GM23338 (cell line): ENCODE measurements at regions not wholly inside any gene's neighbourhood (a gene's known extent, or its start where the extent isn't known, plus 50 kb on each side); places are given as distances from the start of the nearest gene placed in this dataset.

Experiments used
- ATAC-seq: fragments of 200-7000 bp; cut with Tn5 transposase; 3 replicates; pipeline ENCODE4 v1.9.1; 2020
- DNase-seq: peaks from one replicate; pipeline ENCODE4 v3.0.0-alpha.2; 2015; ENCODE audit warnings: low spot score
- H2AFZ ChIP-seq: fragments of 200-600 bp; sonication (generic); 2 replicates; pipeline ENCODE4 v1.8.0; 2016; ENCODE audit warnings: antibody characterized with exemption, mild to moderate bottlenecking, moderate library complexity
- H3F3A ChIP-seq: fragments of 200-600 bp; sonication (generic); replicated peaks from 2 replicates; pipeline ENCODE4 v1.8.0; 2017; ENCODE audit warnings: antibody characterized with exemption, mixed run types, low read depth
- H3K27ac ChIP-seq: fragments of 200-600 bp; sonication (generic); 2 replicates; pipeline ENCODE4 v1.6.1; 2016; ENCODE audit warnings: low read depth
- H3K27me3 ChIP-seq: fragments of 200-600 bp; sonication (generic); 2 replicates; pipeline ENCODE4 v1.8.0; 2016; ENCODE audit warnings: mild to moderate bottlenecking, mixed run types, moderate library complexity; ENCODE audit not compliant: insufficient read depth
- H3K36me3 ChIP-seq: fragments of 200-600 bp; sonication (generic); 2 replicates; pipeline ENCODE4 v1.8.0; 2016; ENCODE audit warnings: mild to moderate bottlenecking; ENCODE audit not compliant: insufficient read depth
- H3K4me1 ChIP-seq: fragments of 200-600 bp; sonication (generic); 2 replicates; pipeline ENCODE4 v1.8.0; 2016; ENCODE audit warnings: mild to moderate bottlenecking, moderate library complexity; ENCODE audit not compliant: insufficient read depth
- H3K4me2 ChIP-seq: fragments of 200-600 bp; sonication (generic); 2 replicates; pipeline ENCODE4 v1.7.1; 2017; ENCODE audit warnings: mixed run types
- H3K4me3 ChIP-seq: fragments of 200-600 bp; sonication (generic); 2 replicates; pipeline ENCODE4 v1.6.1; 2016; ENCODE audit warnings: mixed run types
- H3K79me2 ChIP-seq: fragments of 200-600 bp; sonication (generic); replicated peaks from 2 replicates; pipeline ENCODE4 v1.8.0; 2017; ENCODE audit warnings: mild to moderate bottlenecking; ENCODE audit not compliant: insufficient read depth
- H3K9me2 ChIP-seq: fragments of 200-600 bp; sonication (generic); 2 replicates; pipeline ENCODE4 v1.8.0; 2017; ENCODE audit not compliant: insufficient read depth
- H4K20me1 ChIP-seq: fragments of 200-600 bp; sonication (generic); replicated peaks from 2 replicates; pipeline ENCODE4 v1.8.0; 2017; ENCODE audit warnings: mild to moderate bottlenecking; ENCODE audit not compliant: insufficient read depth
- H3K27ac Mint-ChIP-seq: 2 replicates; pipeline ENCODE4 v1.8.0; 2020; ENCODE audit warnings: inconsistent platforms, mild to moderate bottlenecking, moderate library complexity, mixed read lengths
- H3K27me3 Mint-ChIP-seq: 3 replicates; pipeline ENCODE4 v1.8.0; 2022; ENCODE audit warnings: low read depth, mild to moderate bottlenecking, moderate library complexity, mixed read lengths, inconsistent platforms; ENCODE audit not compliant: insufficient read depth, poor library complexity
- H3K36me3 Mint-ChIP-seq: 3 replicates; pipeline ENCODE4 v1.8.0; 2021; ENCODE audit warnings: low read depth, mild to moderate bottlenecking, inconsistent platforms, moderate library complexity, mixed read lengths
- H3K4me1 Mint-ChIP-seq: 3 replicates; pipeline ENCODE4 v1.8.0; 2020; ENCODE audit warnings: mild to moderate bottlenecking, inconsistent platforms, mixed read lengths
- H3K4me3 Mint-ChIP-seq: 3 replicates; pipeline ENCODE4 v1.8.0; 2021; ENCODE audit warnings: moderate library complexity, mild to moderate bottlenecking, inconsistent platforms, mixed read lengths
- H3K9me3 Mint-ChIP-seq: 3 replicates; pipeline ENCODE4 v1.8.0; 2020; ENCODE audit warnings: moderate library complexity, mild to moderate bottlenecking, inconsistent platforms, mixed read lengths
- CREB1 ChIP-seq: fragments of 250-450 bp; sonication (Bioruptor Pico); IDR thresholded peaks from 2 replicates; pipeline ENCODE4 v1.5.0; 2020; ENCODE audit warnings: low read depth, mild to moderate bottlenecking, moderate library complexity
- CTCF ChIP-seq, 2 experiments: fragments of 200-600 bp in 1 of 2; sonication (generic) in 1 of 2; conservative IDR thresholded peaks; 2 replicates each; pipeline versions ENCODE4 v1.5.1 to v1.6.1; 2016 to 2017; ENCODE audit warnings: antibody characterized with exemption in 2 of 2, low read depth in 2 of 2, mild to moderate bottlenecking in 2 of 2, moderate library complexity in 1 of 2
- EZH2 ChIP-seq: fragments of 200-600 bp; sonication (generic); IDR thresholded peaks from one replicate; pipeline ENCODE4 v1.8.0; 2017; ENCODE audit warnings: antibody characterized with exemption, mild to moderate bottlenecking, low read depth; ENCODE audit not compliant: unreplicated experiment
- EZH2phosphoT487 ChIP-seq: fragments of 200-600 bp; sonication (generic); IDR thresholded peaks from one replicate; pipeline ENCODE4 v1.8.1; 2018; ENCODE audit warnings: antibody characterized with exemption; ENCODE audit not compliant: unreplicated experiment
- JUNB ChIP-seq: IDR thresholded peaks from one replicate; pipeline ENCODE4 v1.6.1; 2016; ENCODE audit warnings: antibody characterized with exemption; ENCODE audit not compliant: unreplicated experiment
- NANOG ChIP-seq: IDR thresholded peaks from 2 replicates; pipeline ENCODE4 v1.6.1; 2016; ENCODE audit warnings: antibody characterized with exemption, borderline replicate concordance
- POLR2AphosphoS5 ChIP-seq: IDR thresholded peaks from 2 replicates; pipeline ENCODE4 v1.6.1; 2016; ENCODE audit warnings: antibody characterized with exemption, low read depth
- ZNF114 ChIP-seq: fragments of 250-450 bp; sonication (Bioruptor Pico); IDR thresholded peaks from 2 replicates; pipeline ENCODE4 v1.5.0; 2020; ENCODE audit warnings: mild to moderate bottlenecking, moderate library complexity
- TF ChIP-seq, protein P1 (sequence below): fragments of 250-450 bp; sonication (Bioruptor Pico); IDR thresholded peaks from 2 replicates; pipeline ENCODE4 v1.5.0; 2020; ENCODE audit warnings: mild to moderate bottlenecking, moderate library complexity
- TF ChIP-seq, protein P2 (sequence below): IDR thresholded peaks from 2 replicates; pipeline ENCODE4 v1.6.1; 2016; ENCODE audit warnings: antibody characterized with exemption

GRCh38 chrX:67351411-67351810, 192.4 kb upstream of the AR start (continued):
- TF ChIP-seq, protein P1, sequence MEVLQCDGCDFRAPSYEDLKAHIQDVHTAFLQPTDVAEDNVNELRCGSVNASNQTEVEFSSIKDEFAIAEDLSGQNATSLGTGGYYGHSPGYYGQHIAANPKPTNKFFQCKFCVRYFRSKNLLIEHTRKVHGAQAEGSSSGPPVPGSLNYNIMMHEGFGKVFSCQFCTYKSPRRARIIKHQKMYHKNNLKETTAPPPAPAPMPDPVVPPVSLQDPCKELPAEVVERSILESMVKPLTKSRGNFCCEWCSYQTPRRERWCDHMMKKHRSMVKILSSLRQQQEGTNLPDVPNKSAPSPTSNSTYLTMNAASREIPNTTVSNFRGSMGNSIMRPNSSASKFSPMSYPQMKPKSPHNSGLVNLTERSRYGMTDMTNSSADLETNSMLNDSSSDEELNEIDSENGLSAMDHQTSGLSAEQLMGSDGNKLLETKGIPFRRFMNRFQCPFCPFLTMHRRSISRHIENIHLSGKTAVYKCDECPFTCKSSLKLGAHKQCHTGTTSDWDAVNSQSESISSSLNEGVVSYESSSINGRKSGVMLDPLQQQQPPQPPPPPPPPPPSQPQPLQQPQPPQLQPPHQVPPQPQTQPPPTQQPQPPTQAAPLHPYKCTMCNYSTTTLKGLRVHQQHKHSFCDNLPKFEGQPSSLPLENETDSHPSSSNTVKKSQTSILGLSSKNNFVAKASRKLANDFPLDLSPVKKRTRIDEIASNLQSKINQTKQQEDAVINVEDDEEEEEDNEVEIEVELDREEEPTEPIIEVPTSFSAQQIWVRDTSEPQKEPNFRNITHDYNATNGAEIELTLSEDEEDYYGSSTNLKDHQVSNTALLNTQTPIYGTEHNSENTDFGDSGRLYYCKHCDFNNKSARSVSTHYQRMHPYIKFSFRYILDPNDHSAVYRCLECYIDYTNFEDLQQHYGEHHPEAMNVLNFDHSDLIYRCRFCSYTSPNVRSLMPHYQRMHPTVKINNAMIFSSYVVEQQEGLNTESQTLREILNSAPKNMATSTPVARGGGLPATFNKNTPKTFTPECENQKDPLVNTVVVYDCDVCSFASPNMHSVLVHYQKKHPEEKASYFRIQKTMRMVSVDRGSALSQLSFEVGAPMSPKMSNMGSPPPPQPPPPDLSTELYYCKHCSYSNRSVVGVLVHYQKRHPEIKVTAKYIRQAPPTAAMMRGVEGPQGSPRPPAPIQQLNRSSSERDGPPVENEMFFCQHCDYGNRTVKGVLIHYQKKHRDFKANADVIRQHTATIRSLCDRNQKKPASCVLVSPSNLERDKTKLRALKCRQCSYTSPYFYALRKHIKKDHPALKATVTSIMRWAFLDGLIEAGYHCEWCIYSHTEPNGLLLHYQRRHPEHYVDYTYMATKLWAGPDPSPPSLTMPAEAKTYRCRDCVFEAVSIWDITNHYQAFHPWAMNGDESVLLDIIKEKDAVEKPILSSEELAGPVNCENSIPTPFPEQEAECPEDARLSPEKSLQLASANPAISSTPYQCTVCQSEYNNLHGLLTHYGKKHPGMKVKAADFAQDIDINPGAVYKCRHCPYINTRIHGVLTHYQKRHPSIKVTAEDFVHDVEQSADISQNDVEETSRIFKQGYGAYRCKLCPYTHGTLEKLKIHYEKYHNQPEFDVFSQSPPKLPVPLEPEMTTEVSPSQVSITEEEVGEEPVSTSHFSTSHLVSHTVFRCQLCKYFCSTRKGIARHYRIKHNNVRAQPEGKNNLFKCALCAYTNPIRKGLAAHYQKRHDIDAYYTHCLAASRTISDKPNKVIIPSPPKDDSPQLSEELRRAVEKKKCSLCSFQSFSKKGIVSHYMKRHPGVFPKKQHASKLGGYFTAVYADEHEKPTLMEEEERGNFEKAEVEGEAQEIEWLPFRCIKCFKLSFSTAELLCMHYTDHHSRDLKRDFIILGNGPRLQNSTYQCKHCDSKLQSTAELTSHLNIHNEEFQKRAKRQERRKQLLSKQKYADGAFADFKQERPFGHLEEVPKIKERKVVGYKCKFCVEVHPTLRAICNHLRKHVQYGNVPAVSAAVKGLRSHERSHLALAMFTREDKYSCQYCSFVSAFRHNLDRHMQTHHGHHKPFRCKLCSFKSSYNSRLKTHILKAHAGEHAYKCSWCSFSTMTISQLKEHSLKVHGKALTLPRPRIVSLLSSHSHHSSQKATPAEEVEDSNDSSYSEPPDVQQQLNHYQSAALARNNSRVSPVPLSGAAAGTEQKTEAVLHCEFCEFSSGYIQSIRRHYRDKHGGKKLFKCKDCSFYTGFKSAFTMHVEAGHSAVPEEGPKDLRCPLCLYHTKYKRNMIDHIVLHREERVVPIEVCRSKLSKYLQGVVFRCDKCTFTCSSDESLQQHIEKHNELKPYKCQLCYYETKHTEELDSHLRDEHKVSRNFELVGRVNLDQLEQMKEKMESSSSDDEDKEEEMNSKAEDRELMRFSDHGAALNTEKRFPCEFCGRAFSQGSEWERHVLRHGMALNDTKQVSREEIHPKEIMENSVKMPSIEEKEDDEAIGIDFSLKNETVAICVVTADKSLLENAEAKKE, result no peak
- TF ChIP-seq JUNB, result no peak
- TF ChIP-seq, protein P2, sequence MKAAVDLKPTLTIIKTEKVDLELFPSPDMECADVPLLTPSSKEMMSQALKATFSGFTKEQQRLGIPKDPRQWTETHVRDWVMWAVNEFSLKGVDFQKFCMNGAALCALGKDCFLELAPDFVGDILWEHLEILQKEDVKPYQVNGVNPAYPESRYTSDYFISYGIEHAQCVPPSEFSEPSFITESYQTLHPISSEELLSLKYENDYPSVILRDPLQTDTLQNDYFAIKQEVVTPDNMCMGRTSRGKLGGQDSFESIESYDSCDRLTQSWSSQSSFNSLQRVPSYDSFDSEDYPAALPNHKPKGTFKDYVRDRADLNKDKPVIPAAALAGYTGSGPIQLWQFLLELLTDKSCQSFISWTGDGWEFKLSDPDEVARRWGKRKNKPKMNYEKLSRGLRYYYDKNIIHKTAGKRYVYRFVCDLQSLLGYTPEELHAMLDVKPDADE, result no peak

DNA sequence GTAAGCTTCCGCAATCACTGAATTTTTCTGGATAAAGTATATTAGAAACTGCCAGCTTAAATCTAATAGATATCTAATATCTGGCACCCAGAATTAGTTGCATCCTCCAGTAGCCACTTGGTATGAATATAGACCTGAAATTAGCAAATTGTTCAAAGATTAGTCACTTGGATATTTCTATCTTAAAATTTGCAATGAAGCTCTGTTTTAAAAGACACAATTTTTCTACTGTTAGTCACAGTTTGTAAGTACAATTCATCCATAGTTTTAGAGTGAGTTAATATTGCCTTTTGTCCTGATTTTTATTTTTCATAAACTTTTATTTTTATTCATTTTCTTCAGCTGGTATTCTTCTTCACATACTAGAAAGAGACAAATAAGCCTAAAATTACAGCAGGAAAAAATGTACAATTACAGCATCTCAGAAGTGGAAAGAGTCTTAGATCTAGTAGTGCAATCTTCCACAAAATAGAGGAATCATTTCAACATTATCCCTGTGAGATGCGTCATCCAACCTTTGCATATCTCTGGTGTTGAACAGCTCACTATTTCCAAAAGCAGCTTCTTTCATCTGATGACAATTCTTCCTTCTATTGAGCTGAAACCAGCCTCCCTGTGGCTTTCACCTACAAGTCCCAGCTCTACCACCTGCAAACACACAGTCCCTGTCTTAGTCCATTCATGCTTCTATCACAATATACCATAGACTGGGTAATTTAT, 190.0 kb upstream of the AR start:
- no peaks in the 10 kb centered on the region for H3K4me1 ChIP-seq
- H3K27me3 ChIP-seq, result no peaks in the 10 kb centered on the region
- no peak overlapping the region for H3K4me2 ChIP-seq
- peaks cover 3% of the 10 kb centered on the region for H3K27me3 Mint-ChIP-seq
- no peaks in the 10 kb centered on the region for H3K9me2 ChIP-seq
- no peak overlapping the region for H3K4me3 ChIP-seq
- H3K4me1 Mint-ChIP-seq, result no peaks in the 10 kb centered on the region
- H3K4me3 Mint-ChIP-seq, result no peak overlapping the region
- DNase-seq (no peak), ATAC-seq (no peak)
- H3F3A ChIP-seq, result no peaks in the 10 kb centered on the region
- H3K36me3 ChIP-seq, result no peaks in the 10 kb centered on the region
- H3K36me3 Mint-ChIP-seq, result no peaks in the 10 kb centered on the region
- H2AFZ ChIP-seq, result no peak overlapping the region
- H3K27ac Mint-ChIP-seq, result no peak overlapping the region
- H3K9me3 Mint-ChIP-seq, result no peaks in the 10 kb centered on the region; the same call in 2 of the 3 replicates
- H3K27ac ChIP-seq, result no peak overlapping the region
- H4K20me1 ChIP-seq, result no peaks in the 10 kb centered on the region
- no peaks in the 10 kb centered on the region for H3K79me2 ChIP-seq
- TF ChIP-seq, protein P2, result no peak
- TF ChIP-seq ZNF114 (no peak), CTCF (conservative IDR thresholded peaks at IDR 0.05; ENCODE audit: low read depth in 2 of 2) (no peak), EZH2 (no peak), CREB1 (no peak), POLR2AphosphoS5 (no peak), JUNB (no peak), EZH2phosphoT487 (no peak), NANOG (no peak)
